CD4-positive, alpha-beta T cell treated with Interleukin-10 for 1 hour (primary cell): ENCODE measurements at regions not wholly inside any gene's neighbourhood (a gene's known extent, or its start where the extent isn't known, plus 50 kb on each side); places are given as distances from the start of the nearest gene placed in this dataset.
"Not testable (repeated sequence)": the region's sequence is repeated elsewhere in the genome, so short reads cannot be mapped to it uniquely, and the experiment has no call there.

Source experiments
- DNase-seq: peaks from one replicate; pipeline ENCODE4 v3.0.0-alpha.2; 2020

DNA sequence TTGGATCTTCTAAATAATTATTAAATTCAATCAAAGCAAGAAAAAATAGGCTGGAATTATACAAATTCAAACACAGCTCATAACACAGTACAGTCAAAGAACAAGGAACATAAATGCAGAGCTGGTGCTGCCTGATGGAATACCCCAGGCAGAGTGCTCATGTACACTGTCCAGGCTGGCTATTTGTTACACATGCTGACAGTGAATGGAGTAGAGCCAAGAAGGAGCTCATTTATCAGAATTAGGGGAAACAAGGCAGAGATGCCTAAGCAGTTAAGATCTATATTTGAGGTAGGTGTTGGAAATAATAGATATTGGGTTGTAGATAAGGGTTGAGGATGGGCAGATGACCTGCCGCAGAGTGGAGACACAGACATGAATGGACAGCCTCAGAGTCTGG, 788.2 kb upstream of the ARPP21 start:
- DNase-seq, result no peak

DNA sequence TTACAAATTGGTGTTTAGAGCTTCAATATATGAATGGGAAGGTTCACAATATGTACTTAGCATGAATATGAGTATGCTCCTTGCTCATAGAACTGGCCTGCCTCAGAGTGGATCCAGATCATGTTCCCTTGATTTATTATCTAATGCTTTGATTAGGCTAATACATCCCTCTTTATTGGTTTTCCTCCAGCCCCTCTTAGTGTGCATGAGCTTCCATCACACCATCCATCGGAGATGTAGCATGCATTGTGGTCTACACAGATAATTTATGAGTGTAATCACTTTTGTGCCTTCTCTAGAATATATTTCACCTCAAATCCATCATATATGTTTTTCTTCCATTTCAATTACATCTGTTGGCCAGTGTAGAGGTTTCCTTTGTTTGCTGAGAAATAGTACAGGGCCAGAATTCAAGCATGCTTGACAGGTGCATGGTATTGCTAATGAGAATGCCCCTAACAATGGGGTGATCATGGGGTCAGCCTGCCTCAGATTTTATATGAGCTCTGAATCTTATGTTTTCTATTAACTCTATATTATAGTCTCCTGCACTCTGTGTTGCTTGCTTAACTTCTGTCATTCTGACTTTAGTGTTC, 786.4 kb upstream of the ARPP21 start:
- no peak for DNase-seq

DNA sequence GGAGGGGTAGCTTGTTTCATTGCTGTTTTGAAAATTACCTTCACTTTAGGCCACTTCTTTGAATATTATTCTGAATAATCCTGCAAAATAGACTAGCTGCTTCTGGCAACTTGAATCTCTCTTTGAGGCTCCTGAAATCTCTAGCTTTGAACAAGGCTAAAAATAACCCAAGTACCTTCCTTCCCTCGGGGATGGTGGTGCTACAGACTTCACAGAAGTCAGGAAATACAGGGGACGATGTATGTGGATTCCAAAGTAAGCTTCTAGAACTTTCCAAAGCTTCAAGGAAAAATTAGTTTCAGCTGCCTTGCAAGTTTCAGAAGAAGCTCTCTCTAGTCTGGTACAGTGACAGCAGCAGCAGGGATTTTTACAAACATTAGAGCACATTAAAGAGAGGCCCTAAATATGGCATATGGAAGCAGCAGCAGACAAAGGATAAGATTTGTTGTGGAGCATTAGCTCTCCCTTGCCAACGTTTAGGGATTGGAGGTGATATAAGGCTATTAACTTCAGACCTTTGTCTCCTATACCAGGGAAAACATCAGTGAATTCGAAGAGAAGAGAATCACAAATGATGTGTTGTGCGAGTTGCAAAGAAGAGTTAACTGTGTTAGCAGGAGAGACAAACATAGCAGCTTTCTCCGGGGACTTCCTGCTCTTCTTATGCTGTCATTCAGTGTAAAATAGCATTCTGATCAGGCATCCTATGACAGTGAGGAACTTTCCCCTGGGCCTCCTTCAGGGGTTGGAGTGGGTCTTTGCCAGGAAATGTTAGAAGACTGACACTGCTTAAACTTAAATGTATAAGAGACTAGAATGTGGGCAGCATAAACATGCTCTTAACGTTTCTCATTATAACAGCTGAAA, 783.0 kb upstream of the ARPP21 start:
- DNase-seq, result no peak

DNA sequence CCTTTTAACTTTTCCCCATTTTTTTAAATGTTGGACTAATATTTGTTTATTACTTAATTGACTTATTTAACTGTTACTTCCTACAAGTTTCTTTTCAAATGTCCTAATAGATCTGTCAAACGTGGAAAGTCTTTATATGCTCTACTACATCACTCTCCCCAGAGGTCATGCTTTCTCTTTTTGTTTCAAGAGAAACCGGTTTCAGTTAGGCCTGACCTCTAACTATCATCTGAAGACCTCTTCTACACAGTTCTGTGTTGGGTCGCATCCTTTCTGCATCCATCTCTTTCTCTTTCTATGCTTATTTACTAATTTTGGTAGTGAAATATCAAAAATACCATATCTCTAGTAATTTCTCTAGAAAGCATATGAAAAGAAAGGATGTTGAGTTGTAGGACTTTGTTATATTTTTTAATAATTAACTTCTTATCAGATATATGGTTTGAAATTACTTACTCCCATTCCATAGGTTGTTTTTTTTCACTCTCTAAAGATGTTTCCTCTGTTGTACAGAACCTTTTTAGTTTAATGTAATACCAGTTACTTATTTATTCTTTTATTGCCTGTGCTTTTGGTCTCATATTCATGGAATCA, 781.2 kb upstream of the ARPP21 start:
- DNase-seq, result no peak

DNA sequence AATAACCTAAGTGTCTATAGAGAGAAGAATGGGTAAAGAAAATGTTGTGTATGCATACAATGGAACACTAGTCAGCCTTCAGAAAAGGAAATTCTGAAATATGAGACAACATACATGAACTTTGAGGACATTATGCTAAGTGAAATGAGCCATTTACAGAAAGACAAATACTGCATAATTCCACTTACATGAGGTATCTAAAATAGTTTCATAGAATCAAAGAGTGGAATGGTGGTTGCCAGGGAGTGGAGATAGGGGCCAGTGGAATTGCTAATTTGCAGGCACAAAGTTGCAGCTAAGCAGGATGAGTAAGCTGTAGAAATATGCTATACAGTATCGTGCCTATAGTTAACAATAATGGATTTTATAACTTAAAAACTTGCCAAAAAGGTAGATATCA, 779.6 kb upstream of the ARPP21 start:
- no peak for DNase-seq

DNA sequence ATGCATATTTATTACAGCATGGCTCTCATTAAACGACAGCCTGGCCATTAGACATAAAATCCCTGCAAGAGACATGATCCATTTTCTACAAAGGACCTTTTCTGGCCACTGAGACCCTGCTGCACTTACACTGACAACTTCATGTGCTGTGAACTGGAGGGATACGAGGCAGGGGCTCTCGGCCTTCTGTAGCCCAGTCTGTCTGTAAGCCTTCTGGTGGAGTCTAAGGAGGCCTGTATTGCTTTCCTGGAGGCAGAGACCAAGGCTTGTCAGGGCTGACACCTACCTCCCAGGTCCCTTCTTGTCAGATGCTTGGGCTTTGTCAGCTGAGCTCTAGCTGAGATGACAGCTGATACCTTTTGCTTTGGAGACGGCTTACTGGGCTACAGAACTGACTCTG, 776.9 kb upstream of the ARPP21 start:
- DNase-seq, result no peak

DNA sequence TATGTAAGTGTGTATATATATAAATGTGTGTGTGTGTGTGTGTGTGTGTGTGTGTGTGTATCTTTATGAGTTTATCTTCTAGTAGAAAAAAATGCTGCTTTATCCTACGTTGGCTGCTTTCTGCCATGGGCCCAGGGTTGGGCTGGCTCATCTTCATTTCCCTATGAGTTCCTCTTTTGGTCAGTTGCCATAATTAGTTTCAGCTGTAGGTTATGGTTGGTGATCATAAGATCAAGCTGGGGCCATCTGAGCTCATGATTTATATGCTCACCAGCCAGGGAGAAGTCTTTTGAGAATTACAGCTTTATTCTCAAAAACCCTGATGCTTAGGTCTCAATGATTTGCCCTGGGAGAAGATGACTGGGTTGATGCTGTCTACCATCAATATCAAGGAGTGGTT, 775.8 kb upstream of the ARPP21 start:
- no peak for DNase-seq

DNA sequence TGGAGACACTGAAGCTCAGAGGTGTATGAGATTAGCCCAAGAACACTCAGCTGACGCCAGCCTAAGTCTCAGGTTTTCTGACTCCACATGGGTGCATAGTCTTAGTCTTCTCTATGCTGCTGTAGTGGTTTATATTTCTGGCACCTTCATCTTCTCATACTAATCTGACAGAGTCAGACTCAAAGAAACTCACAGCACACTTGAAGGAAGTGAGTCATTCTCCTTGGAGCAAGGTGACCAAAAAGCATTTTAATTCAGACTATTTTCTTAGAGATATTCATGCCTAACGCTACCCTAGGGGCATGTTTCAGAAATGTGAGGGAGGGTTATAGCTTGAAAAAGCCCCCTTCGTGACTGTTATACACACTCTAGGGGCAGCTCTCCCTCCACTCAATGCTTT, 775.3 kb upstream of the ARPP21 start:
- no peak for DNase-seq

DNA sequence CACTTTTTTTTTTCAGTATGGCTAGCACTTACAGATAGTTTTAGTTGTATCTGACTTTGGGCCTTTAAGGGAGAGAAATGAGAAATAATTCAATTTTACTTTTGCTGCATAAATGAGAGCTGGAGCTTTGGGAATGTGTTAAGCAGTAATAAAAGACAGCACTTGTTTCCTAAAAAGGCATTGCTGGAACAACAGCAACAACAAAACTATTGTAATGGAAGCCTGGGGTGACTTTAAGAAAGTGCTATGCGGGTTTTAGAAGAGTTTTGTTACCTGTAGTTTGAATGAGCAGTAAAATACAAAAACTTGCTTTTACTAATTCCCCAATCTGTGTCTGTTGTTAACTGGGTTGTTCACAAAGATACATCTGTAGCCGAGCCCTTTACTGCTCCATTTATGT, 774.0 kb upstream of the ARPP21 start:
- no peak for DNase-seq

DNA sequence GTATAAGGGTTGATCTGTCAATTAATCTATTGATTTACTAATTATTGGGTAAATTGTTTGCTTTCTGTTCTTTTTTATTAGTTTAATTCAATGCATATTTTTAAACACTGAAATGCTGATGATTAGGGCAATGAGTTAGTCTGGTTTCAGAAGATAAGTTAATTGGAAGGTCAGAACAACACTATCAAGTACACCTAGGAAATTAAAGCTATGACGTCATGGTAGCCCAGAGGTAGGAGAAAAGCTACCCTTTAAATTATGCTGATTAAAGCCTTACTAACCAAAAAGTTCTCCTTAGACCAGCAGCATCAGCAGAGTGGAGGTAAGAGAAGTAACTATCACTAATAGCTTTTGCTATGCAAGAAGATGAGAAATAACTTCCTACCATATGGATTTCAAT, 770.4 kb upstream of the ARPP21 start:
- no peak for DNase-seq

DNA sequence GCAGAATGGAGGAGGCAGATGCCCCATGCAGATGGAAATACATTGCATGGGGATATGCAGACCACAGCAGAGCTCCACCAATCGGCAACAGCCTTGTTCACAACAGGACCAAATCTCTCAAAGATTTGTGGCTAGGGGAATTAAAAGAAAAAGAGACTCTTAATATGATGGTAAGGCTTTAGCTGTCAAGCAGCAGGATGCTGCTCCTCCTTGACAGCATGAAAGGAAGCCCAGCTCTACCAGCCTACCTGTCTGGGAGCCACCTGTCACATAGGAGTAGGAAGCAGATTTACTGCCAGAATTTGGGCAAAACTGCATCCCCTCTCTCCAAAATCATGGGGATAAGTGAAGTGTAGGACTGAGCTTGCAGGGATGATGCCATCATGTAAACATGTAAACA, 769.6 kb upstream of the ARPP21 start:
- no peak for DNase-seq

DNA sequence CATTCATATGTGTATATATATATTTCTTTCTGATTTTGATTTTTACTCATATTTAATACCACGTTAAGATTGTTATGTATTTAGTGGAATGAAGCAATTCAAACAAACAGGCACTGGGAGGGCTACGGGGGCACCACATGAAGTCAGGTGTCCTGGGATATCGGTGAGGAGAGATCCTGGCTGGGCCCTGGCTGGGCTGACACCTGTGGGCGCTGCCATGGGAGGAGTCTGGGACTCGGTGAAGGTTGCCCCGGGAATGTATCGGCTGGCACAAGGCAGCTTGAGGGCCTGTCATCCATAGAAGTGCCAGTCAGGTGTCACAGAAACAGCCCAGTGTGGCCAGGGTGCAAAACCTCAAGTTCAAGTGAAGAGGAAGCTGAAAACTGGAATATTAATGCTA, 766.9 kb upstream of the ARPP21 start:
- DNase-seq, result no peak

DNA sequence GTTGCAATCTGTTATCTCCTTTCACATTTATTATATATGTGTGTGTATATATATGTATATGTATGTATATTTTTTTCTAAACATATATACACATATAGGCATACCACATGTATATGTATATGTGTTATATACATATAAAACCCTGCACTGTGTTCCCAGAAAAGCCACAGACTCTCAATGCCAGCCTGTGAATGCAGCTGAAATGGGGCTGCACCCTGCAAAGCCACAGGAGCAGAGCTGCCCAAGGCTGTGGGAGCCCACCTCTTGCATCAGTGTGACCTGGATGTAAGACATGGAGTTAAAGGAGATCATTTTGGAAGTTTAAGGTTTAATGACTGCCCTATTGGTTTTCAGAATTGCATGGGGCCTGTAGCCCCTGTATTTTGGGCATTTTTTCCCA, 762.3 kb upstream of the ARPP21 start:
- no peak for DNase-seq

DNA sequence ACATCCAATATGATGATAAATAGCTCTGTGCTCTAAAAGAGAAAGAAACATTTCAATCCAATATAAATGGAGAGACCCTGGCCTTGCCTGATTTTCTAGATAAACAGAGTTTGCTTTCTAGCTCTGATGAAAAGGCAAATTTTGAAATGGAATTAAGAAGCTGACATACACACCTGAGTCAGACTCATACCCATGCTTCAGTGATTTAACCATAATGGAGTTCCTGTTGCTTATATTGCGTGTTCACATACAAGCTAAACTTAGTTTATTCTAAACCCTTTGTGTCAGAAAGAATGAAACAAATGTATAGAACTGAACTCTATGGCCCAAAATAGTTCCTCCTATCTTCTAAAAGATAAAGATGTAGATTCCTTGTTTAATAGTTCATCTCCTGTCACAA, 760.8 kb upstream of the ARPP21 start:
- no peak for DNase-seq

DNA sequence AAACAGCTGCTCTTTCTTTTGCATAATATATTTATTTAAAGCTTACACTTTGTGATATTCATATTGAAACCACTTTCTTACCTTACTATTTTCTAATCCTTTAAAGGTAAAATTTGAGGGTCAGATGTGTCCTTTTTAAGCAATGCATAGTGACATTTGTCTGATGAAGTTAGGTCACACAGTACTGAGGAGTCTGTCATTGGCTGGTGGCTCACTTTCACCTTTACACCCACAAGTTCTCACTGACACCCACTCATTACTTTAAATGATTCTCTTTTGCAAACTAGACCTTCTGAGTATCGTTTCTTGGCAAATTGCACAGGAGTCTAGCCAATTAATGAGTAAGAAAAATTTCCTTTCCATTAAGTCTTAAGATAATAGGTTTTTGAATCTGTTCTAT, 758.3 kb upstream of the ARPP21 start:
- no peak for DNase-seq

DNA sequence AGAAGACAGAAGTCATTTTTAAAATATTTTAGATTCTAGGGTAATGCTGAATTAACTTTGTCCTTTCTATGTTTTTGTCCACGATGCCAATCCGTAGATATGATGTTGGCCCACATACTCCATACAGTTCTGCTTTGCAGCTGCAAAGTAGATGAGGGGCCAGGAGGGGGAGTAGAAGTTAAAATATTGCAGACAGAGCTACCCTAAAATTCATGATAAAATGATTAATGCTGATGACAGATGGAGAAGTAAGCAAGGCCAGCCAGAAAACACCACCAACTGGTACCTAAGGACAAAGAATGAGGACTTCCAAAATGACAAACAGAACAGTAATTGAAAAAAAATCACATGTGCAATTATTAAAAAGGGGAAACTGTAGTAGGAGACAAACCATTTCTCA, 756.6 kb upstream of the ARPP21 start:
- no peak for DNase-seq

DNA sequence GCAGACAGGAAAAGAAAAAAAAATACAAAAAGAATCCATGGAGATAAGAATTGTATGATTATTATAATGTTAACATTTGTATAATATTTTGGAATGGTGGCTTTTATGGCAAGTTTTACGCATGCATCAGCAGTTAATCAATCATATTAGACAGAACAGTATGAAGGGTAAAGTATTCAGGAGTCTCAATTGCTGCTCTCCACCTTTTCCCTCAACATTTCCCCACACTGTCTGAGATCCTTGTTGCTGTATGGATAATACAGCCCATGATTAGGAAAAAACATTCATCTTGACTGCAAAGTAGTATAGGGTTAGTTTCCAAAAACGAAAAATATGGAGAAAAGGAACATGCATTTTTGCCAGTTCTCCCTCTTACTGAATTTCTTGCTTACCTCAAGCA, 755.3 kb upstream of the ARPP21 start:
- no peak for DNase-seq

DNA sequence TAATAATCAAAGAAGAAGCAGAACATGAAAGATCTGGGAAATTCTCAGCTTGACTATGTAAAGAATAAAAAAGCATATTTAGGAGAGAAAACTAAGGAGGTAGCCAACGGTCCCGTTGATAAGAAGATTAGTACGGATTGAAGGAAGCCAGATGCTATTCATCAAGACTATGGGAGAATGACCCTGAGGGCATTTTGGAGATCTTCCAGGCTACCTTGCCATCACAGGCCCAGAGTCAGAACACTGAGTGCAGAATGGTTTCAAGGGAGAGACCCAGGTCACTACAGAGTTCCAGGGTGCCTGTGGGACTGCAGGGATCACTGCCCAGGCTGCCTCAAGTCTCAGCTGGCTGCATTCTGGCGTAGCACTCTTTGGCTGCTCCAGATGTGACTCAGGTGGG, 752.9 kb upstream of the ARPP21 start:
- no peak for DNase-seq

DNA sequence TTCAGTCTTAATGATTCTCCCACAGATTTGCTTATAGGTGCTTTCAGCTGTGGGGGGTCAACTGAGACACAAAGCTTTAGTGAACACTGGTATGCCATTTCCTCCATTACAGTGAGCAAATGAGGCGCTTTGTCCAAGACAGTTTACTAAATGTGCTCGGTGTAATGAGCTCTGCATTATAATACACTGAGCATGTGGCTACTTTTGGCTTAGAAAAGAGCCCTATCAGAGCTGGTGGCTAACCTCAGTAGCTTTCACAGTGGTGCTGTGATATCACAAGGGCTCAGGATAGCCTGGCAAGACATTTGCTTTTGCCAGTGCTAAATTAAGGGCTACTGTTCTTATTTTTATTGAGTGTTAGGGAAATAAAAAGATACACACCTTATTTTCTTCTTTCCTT, 749.7 kb upstream of the ARPP21 start:
- DNase-seq, result no peak

DNA sequence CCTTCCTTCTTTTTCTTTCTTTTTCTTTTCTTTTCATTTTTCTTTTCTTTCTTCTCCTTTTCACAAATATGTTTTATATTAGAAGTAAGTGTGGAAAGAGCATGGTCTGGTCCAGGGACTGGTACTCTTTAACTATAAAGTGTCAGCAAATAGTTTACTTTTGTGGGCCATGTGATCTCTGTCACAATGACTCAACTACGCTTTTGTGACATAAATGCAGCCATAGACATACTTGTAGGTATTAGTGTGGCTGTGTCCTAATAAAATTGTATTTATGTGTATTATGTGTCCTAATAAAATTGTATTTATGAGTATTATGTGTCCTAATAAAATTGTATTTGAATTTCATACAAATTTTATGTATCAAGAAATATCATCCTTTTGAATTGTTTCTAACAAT, 749.1 kb upstream of the ARPP21 start:
- DNase-seq, result no peak

DNA sequence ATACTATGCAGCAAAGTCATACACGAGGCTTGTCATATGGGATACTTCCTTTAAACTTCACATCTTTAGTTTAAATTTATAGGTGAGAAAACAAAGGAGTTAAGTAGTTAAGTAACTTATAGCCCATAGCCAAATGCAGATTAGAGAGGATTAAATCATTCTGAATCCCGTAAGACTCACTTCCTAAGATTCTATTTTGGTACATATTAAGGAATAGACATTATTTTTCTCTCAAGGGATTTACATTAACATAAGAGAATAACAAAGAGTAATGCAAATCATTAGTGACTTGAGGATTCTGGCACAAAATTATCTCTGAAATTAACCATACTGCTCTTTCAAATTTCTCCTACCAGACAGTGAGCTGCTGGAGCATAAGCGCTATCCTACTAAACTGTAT, 747.4 kb upstream of the ARPP21 start:
- no peak for DNase-seq

DNA sequence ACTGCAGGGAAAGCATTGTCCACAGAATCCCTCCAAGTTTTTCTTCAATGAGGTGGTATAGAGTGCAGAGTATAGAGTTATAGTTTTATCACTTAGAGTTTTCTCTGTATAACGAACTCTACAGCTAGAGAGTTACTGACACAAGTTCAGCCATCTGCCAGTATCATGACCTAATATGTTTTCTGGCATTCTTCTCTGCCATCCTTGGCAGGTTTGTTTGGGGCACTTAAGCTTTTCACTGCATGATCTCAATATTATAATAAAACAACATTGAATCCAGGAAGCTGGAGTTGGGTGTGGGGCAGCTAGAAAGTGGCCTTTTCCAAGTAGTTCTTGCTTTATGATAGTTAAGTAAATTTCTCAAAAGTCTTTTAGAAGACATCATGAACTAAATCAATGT, 743.5 kb upstream of the ARPP21 start:
- no peak for DNase-seq

DNA sequence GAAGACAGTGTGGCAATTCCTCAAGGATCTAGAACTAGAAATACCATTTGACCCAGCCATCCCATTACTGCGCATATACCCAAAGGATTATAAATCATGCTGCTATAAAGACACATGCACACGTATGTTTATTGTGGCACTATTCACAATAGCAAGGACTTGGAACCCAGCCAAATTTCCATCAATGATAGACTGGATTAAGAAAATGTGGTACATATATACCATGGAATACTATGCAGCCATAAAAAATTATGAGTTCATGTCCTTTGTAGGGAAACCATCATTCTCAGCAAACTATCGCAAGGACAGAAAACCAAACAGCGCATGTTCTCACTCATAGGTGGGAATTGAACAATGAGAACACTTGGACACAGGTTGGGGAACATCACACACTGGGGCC, 729.6 kb upstream of the ARPP21 start:
- not testable (repeated sequence) for DNase-seq

DNA sequence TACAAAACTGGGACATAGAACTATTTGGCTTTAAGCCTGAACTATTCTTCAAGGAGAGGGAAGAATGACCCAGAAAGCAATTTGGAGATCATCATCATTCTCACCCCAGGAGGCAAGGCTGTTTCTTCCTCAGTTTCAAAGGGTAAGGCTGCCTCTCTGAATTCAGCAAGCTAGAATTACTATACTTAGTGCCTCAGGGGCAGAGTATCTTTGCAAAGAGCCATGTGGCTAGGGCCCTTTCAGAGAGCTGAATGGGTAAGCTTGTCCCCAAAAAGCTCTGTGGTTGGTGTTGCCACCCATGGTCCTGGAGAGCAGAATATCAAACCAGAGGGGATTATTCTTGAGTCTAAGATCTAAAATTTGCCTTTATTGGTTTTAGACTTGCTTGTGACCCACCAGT, 720.3 kb upstream of the ARPP21 start:
- no peak for DNase-seq

DNA sequence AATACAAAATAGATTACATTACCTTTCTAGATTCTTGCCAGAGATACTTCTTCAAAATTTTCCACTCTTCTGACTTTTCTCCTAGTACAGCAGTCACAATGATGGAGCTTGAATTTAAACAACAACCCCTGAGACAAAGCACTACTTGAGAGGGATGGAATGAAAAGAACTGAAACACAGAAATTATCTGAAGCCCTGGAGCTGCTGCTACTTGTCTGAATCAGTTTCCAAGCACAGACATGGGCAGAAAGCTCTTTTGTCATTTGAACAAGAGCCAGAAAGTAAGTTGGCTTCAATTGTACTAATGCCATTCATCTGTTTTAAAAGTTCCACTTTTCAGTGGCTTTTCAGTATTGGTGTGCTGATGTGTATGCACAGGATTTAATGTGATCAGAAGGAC, 718.5 kb upstream of the ARPP21 start:
- DNase-seq, result no peak
